PC-9 (cell line): ENCODE measurements at regions not wholly inside any gene's neighbourhood (a gene's known extent, or its start where the extent isn't known, plus 50 kb on each side); places are given as distances from the start of the nearest gene placed in this dataset.

ENCODE experiments used
- BruUV-seq: library from RNA; stranded (reverse); fragments of 400-500 nt; replicated peaks from 2 replicates; lab custom pipeline; 2021; lab: Mats Ljungman, UMichigan
- CTCF ChIA-PET: fragments of 300-600 bp; sonication (Branson Sonifier 250); formaldehyde crosslinking; loops from one replicate; lab custom pipeline; 2022; ENCODE audit warnings: antibody characterized with exemption; lab: Charles Lee
- POLR2A ChIA-PET: fragments of 300-600 bp; sonication (Branson Sonifier 250); formaldehyde crosslinking; loops from one replicate; lab custom pipeline; 2022; ENCODE audit warnings: antibody characterized with exemption; ENCODE audit not compliant: unreplicated experiment; lab: Charles Lee
- DNase-seq, 2 experiments: peaks; one replicate each; pipeline versions ENCODE4 v3.0.0 to v3.0.0-alpha.2; 2015 to 2022; ENCODE audit warnings: mixed read lengths in 1 of 2
- H2AFZ ChIP-seq: fragments of 200-600 bp; sonication (generic); 2 replicates; pipeline ENCODE4 v1.8.1; 2017; ENCODE audit warnings: antibody characterized with exemption
- H3F3A ChIP-seq: fragments of 200-600 bp; sonication (generic); 2 replicates; pipeline ENCODE4 v1.8.1; 2017; ENCODE audit warnings: antibody characterized with exemption, mild to moderate bottlenecking, low read depth; ENCODE audit not compliant: insufficient read depth
- H3K27ac ChIP-seq: fragments of 200-600 bp; sonication (generic); 2 replicates; pipeline ENCODE4 v1.6.1; 2016; ENCODE audit warnings: mixed run types
- H3K27me3 ChIP-seq: fragments of 200-600 bp; sonication (generic); 2 replicates; pipeline ENCODE4 v1.6.1; 2016; ENCODE audit warnings: low read depth, mixed run types; ENCODE audit not compliant: insufficient read depth
- H3K36me3 ChIP-seq: fragments of 200-600 bp; sonication (generic); 2 replicates; pipeline ENCODE4 v1.6.1; 2016; ENCODE audit warnings: low read depth, mixed run types
- H3K4me1 ChIP-seq: fragments of 200-600 bp; sonication (generic); replicated peaks from 2 replicates; pipeline ENCODE4 v1.6.1; 2016; ENCODE audit warnings: mixed run types; ENCODE audit not compliant: insufficient read depth
- H3K4me2 ChIP-seq: fragments of 200-600 bp; sonication (generic); 2 replicates; pipeline ENCODE4 v1.6.1; 2017; ENCODE audit warnings: mixed run types
- H3K4me3 ChIP-seq: fragments of 200-600 bp; sonication (generic); 2 replicates; pipeline ENCODE4 v1.6.1; 2016; ENCODE audit warnings: mixed run types
- H3K79me2 ChIP-seq: fragments of 200-600 bp; sonication (generic); 2 replicates; pipeline ENCODE4 v1.6.1; 2017; ENCODE audit warnings: low read depth, mixed run types
- H3K9me2 ChIP-seq: fragments of 200-600 bp; sonication (generic); 2 replicates; pipeline ENCODE4 v1.8.1; 2017; ENCODE audit warnings: mild to moderate bottlenecking; ENCODE audit not compliant: insufficient read depth
- H3K9me3 ChIP-seq: fragments of 200-600 bp; sonication (generic); 2 replicates; pipeline ENCODE4 v1.8.1; 2016; ENCODE audit warnings: low read depth; ENCODE audit not compliant: insufficient read depth
- H4K20me1 ChIP-seq: fragments of 200-600 bp; sonication (generic); 2 replicates; pipeline ENCODE4 v1.8.1; 2017; ENCODE audit not compliant: insufficient read depth
- EZH2 ChIP-seq: fragments of 200-600 bp; sonication (generic); IDR thresholded peaks from 2 replicates; pipeline ENCODE4 v1.8.0; 2017; ENCODE audit warnings: antibody characterized with exemption, low read depth
- intact Hi-C: fragments of 100-400 bp; cut with micrococcal nuclease; formaldehyde crosslinking; loops from one replicate; pipeline ENCODE4 v1.10.0; 2022; ENCODE audit not compliant: unreplicated experiment
- TF ChIP-seq, protein P1 (sequence below): fragments of 200-600 bp; sonication (generic); conservative IDR thresholded peaks from 2 replicates; pipeline ENCODE4 v1.6.1; 2017; ENCODE audit warnings: mixed run types, antibody characterized with exemption, mild to moderate bottlenecking, moderate library complexity

DNA sequence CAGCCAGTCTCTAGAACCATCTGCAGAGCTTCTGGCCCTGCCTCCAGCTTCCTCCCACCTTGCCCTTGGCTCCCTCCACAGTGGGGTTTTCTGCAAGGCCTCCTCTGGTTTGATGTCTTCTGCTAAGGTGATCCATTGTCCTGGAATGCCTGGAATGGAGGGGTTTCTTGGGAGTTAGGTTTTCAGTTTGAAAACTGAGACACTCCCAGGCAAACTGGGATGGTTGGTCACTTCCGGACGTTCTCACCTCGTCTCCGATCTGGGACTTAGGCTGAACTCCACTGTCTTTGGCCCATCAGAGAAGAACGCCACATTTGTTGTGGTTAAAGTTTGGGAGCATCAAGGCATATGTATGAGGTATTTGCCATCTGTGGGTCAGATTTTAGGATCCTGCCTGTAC, 77.4 kb upstream of the KLHL25 start:
- BruUV-seq, result no TSS peak
- POLR2A ChIA-PET, result no interaction called here
- H3K27me3 ChIP-seq, result peaks cover 94% of the 10 kb centered on the region
- intact Hi-C loops, result no loop called here
- H4K20me1 ChIP-seq, result no peaks in the 10 kb centered on the region
- no peak for TF ChIP-seq EZH2
- TF ChIP-seq, protein P1, sequence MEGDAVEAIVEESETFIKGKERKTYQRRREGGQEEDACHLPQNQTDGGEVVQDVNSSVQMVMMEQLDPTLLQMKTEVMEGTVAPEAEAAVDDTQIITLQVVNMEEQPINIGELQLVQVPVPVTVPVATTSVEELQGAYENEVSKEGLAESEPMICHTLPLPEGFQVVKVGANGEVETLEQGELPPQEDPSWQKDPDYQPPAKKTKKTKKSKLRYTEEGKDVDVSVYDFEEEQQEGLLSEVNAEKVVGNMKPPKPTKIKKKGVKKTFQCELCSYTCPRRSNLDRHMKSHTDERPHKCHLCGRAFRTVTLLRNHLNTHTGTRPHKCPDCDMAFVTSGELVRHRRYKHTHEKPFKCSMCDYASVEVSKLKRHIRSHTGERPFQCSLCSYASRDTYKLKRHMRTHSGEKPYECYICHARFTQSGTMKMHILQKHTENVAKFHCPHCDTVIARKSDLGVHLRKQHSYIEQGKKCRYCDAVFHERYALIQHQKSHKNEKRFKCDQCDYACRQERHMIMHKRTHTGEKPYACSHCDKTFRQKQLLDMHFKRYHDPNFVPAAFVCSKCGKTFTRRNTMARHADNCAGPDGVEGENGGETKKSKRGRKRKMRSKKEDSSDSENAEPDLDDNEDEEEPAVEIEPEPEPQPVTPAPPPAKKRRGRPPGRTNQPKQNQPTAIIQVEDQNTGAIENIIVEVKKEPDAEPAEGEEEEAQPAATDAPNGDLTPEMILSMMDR, result no peak
- no peaks in the 10 kb centered on the region for H3K36me3 ChIP-seq
- no peak overlapping the region for H3K27ac ChIP-seq
- H3K4me2 ChIP-seq, result no peak overlapping the region
- H3K9me3 ChIP-seq, result no peaks in the 10 kb centered on the region
- no peaks in the 10 kb centered on the region for H3K79me2 ChIP-seq
- H3K4me3 ChIP-seq, result no peak overlapping the region
- no peaks in the 10 kb centered on the region for H3F3A ChIP-seq
- CTCF ChIA-PET, result no interaction called here
- no peak for DNase-seq
- H2AFZ ChIP-seq, result no peak overlapping the region
- no peaks in the 10 kb centered on the region for H3K9me2 ChIP-seq
- no peaks in the 10 kb centered on the region for H3K4me1 ChIP-seq

GRCh38 chr15:85874236-85874635, 79.5 kb upstream of the KLHL25 start:
- Histone ChIP-seq H2AFZ (no peak overlapping the region), H3K27ac (no peak overlapping the region), H3K27me3 (peaks cover 93% of the 10 kb centered on the region), H3K4me1 (no peaks in the 10 kb centered on the region), H3K9me3 (no peaks in the 10 kb centered on the region), H3K4me2 (no peak overlapping the region), H3K36me3 (no peaks in the 10 kb centered on the region), H3K9me2 (no peaks in the 10 kb centered on the region), H3F3A (no peaks in the 10 kb centered on the region), H3K4me3 (no peak overlapping the region), H4K20me1 (no peaks in the 10 kb centered on the region), H3K79me2 (no peaks in the 10 kb centered on the region)
- TF ChIP-seq EZH2, result no peak
- TF ChIP-seq, protein P1, result no peak
- intact Hi-C loops, result no loop called here
- ChIA-PET POLR2A (no interaction called here), CTCF (no interaction called here)
- no TSS peak for BruUV-seq
- DNase-seq, result no peak

DNA sequence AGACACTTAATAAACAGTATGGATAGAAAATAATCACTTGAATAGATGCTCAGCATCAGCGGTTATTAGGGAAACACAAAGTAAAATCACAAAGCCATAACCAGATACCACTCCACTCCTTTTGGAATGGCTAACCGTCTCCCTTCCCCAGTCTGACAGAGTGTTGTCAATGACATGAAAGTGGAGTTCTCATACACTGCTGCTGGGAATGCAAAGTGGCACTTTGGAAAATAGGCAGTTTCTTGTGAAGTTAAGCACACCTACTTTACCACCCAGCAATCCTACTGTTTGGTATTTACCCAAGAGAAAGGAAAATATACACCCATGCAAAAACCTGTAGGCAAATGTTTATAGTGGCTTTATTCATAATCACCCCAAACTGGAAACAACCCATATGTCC, 81.0 kb upstream of the KLHL25 start:
- Histone ChIP-seq H2AFZ (no peak overlapping the region), H3K4me2 (no peak overlapping the region), H3K27ac (no peak overlapping the region), H3K9me3 (no peaks in the 10 kb centered on the region), H3K79me2 (no peaks in the 10 kb centered on the region), H4K20me1 (no peaks in the 10 kb centered on the region), H3F3A (no peaks in the 10 kb centered on the region), H3K4me3 (no peak overlapping the region), H3K36me3 (no peaks in the 10 kb centered on the region), H3K27me3 (peaks cover 93% of the 10 kb centered on the region), H3K4me1 (no peaks in the 10 kb centered on the region), H3K9me2 (no peaks in the 10 kb centered on the region)
- TF ChIP-seq EZH2, result no peak
- TF ChIP-seq, protein P1, result no peak
- CTCF ChIA-PET, result no interaction called here
- no peak for DNase-seq
- intact Hi-C loops, result no loop called here
- POLR2A ChIA-PET, result no interaction called here
- BruUV-seq, result no TSS peak
